Osteocyte (in vitro differentiated cells): ENCODE measurements at regions not wholly inside any gene's neighbourhood (a gene's known extent, or its start where the extent isn't known, plus 50 kb on each side); places are given as distances from the start of the nearest gene placed in this dataset.

ENCODE experiments used
- DNase-seq: peaks from one replicate; pipeline ENCODE4 v3.0.0; 2021; ENCODE audit warnings: mixed read lengths; ENCODE audit not compliant: unreplicated experiment; ENCODE audit errors: extremely low spot score
- H3K27ac Mint-ChIP-seq: one replicate; pipeline ENCODE4 v1.8.0; 2021; ENCODE audit warnings: mild to moderate bottlenecking, mixed read lengths; ENCODE audit not compliant: unreplicated experiment
- H3K27me3 Mint-ChIP-seq: one replicate; pipeline ENCODE4 v1.8.0; 2021; ENCODE audit warnings: mixed read lengths; ENCODE audit not compliant: unreplicated experiment
- H3K36me3 Mint-ChIP-seq: one replicate; pipeline ENCODE4 v1.8.0; 2021; ENCODE audit warnings: mixed read lengths; ENCODE audit not compliant: unreplicated experiment
- H3K4me1 Mint-ChIP-seq: one replicate; pipeline ENCODE4 v1.8.0; 2021; ENCODE audit warnings: mixed read lengths; ENCODE audit not compliant: unreplicated experiment
- H3K4me3 Mint-ChIP-seq: one replicate; pipeline ENCODE4 v1.8.0; 2021; ENCODE audit warnings: mild to moderate bottlenecking, moderate library complexity, mixed read lengths; ENCODE audit not compliant: unreplicated experiment
- H3K9me3 Mint-ChIP-seq: one replicate; pipeline ENCODE4 v1.8.0; 2021; ENCODE audit warnings: mixed read lengths; ENCODE audit not compliant: unreplicated experiment
- CTCF ChIP-seq: fragments of 200-600 bp; sonication (generic); IDR thresholded peaks from 2 replicates; pipeline ENCODE4 v1.5.0; 2021; ENCODE audit warnings: antibody characterized with exemption, mild to moderate bottlenecking, moderate library complexity

GRCh38 chr11:70933981-70934583 is 318.3 kb downstream of the SHANK2 start:
- H3K9me3 Mint-ChIP-seq = peaks cover 35% of the 10 kb centered on the region
- no peak overlapping the region for H3K4me3 Mint-ChIP-seq
- DNase-seq = no peak
- no peak for TF ChIP-seq CTCF
- no peaks in the 10 kb centered on the region for H3K27me3 Mint-ChIP-seq
- H3K27ac Mint-ChIP-seq = no peak overlapping the region
- no peaks in the 10 kb centered on the region for H3K4me1 Mint-ChIP-seq
- H3K36me3 Mint-ChIP-seq = no peaks in the 10 kb centered on the region

- no peak for DNase-seq
- Mint-ChIP-seq H3K27me3 (no peaks in the 10 kb centered on the region), H3K27ac (no peak overlapping the region), H3K9me3 (peaks cover 40% of the 10 kb centered on the region), H3K4me1 (no peaks in the 10 kb centered on the region), H3K36me3 (no peaks in the 10 kb centered on the region), H3K4me3 (no peak overlapping the region)
- TF ChIP-seq CTCF = no peak
Observed at GRCh38 chr11:70935006-70935768, 317.2 kb downstream of the SHANK2 start.

GRCh38 chr11:70942593-70942992 is 309.8 kb downstream of the SHANK2 start:
- Mint-ChIP-seq H3K4me1 (no peaks in the 10 kb centered on the region), H3K4me3 (no peak overlapping the region), H3K9me3 (peaks cover 49% of the 10 kb centered on the region), H3K27me3 (no peaks in the 10 kb centered on the region), H3K36me3 (no peaks in the 10 kb centered on the region), H3K27ac (no peak overlapping the region)
- DNase-seq = no peak
- peak; percentile 33 for TF ChIP-seq CTCF

GRCh38 chr11:70944141-70944540 is 308.2 kb downstream of the SHANK2 start:
- no peaks in the 10 kb centered on the region for H3K4me1 Mint-ChIP-seq
- no peak for TF ChIP-seq CTCF
- no peak overlapping the region for H3K27ac Mint-ChIP-seq
- peaks cover 45% of the 10 kb centered on the region for H3K9me3 Mint-ChIP-seq
- no peaks in the 10 kb centered on the region for H3K36me3 Mint-ChIP-seq
- DNase-seq = no peak
- H3K4me3 Mint-ChIP-seq = no peak overlapping the region
- H3K27me3 Mint-ChIP-seq = no peaks in the 10 kb centered on the region

GRCh38 chr11:70944636-70945035 is 307.7 kb downstream of the SHANK2 start:
- Mint-ChIP-seq H3K9me3 (peaks cover 43% of the 10 kb centered on the region), H3K27me3 (no peaks in the 10 kb centered on the region)
- no peak for DNase-seq

More at GRCh38 chr11:70944636-70945035, 307.7 kb downstream of the SHANK2 start:
- H3K4me3 Mint-ChIP-seq = no peak overlapping the region
- H3K4me1 Mint-ChIP-seq = no peaks in the 10 kb centered on the region
- TF ChIP-seq CTCF = no peak
- no peaks in the 10 kb centered on the region for H3K36me3 Mint-ChIP-seq
- H3K27ac Mint-ChIP-seq = no peak overlapping the region
